HFF-Myc (cell line): ENCODE measurements at regions not wholly inside any gene's neighbourhood (a gene's known extent, or its start where the extent isn't known, plus 50 kb on each side); places are given as distances from the start of the nearest gene placed in this dataset.

Experiments used
- DNase-seq: peaks from one replicate; pipeline ENCODE4 v3.0.0-alpha.2; 2011; ENCODE audit warnings: low read depth; ENCODE audit errors: extremely low read depth
- H3K4me3 ChIP-seq: replicated peaks from 2 replicates; pipeline ENCODE4 v1.5.1; 2011; ENCODE audit warnings: low read depth, mild to moderate bottlenecking, control low read depth, low read length
- CTCF ChIP-seq: IDR thresholded peaks from 2 replicates; pipeline ENCODE4 v1.5.1; 2012; ENCODE audit warnings: mild to moderate bottlenecking, low read depth, low read length, control low read depth; ENCODE audit errors: missing control alignments

- no peak for TF ChIP-seq CTCF
- DNase-seq: no peak
These were observed 339.6 kb upstream of the KIF2A start for GRCh38 chr5:61966296-61966955.

GRCh38 chr5:61966997-61967396 is 339.0 kb upstream of the KIF2A start:
- no peak for TF ChIP-seq CTCF
- no peak for DNase-seq
- H3K4me3 ChIP-seq: no peak overlapping the region

More at GRCh38 chr5:61966296-61966955, 339.6 kb upstream of the KIF2A start:
- H3K4me3 ChIP-seq: no peak overlapping the region

- no peak for TF ChIP-seq CTCF
- H3K4me3 ChIP-seq: no peak overlapping the region
- no peak for DNase-seq
These were observed 338.3 kb upstream of the KIF2A start for GRCh38 chr5:61967681-61968080.

GRCh38 chr5:61969347-61969746 is 336.7 kb upstream of the KIF2A start:
- no peak overlapping the region for H3K4me3 ChIP-seq
- DNase-seq: no peak
- no peak for TF ChIP-seq CTCF

- H3K4me3 ChIP-seq: no peak overlapping the region
- DNase-seq: no peak
- TF ChIP-seq CTCF: no peak
These were observed 336.3 kb upstream of the KIF2A start for GRCh38 chr5:61969755-61970154.

- TF ChIP-seq CTCF: no peak
- H3K4me3 ChIP-seq: no peak overlapping the region
- DNase-seq: no peak
These were observed 335.8 kb upstream of the KIF2A start for GRCh38 chr5:61970218-61970617.

GRCh38 chr5:61974680-61975079 is 331.3 kb upstream of the KIF2A start:
- no peak for TF ChIP-seq CTCF
- H3K4me3 ChIP-seq: no peak overlapping the region
- DNase-seq: no peak
